MM.1S (cell line): ENCODE measurements at regions not wholly inside any gene's neighbourhood (a gene's known extent, or its start where the extent isn't known, plus 50 kb on each side); places are given as distances from the start of the nearest gene placed in this dataset.

Experiments used
- DNase-seq: peaks from one replicate; pipeline ENCODE4 v3.0.0-alpha.2; 2015
- H2AFZ ChIP-seq: fragments of 300-600 bp; sonication (generic); 2 replicates; pipeline ENCODE4 v1.6.0; 2016; ENCODE audit warnings: antibody characterized with exemption, low read length
- H3F3A ChIP-seq: fragments of 300-600 bp; sonication (generic); 2 replicates; pipeline ENCODE4 v1.6.1; 2016; ENCODE audit warnings: mild to moderate bottlenecking, antibody characterized with exemption, low read length, moderate library complexity, mixed read lengths; ENCODE audit not compliant: insufficient read depth
- H3K27ac ChIP-seq: fragments of 300-600 bp; sonication (generic); 2 replicates; pipeline ENCODE4 v1.5.1; 2016; ENCODE audit warnings: mild to moderate bottlenecking, low read length
- H3K27me3 ChIP-seq: fragments of 300-600 bp; sonication (generic); replicated peaks from 2 replicates; pipeline ENCODE4 v1.6.0; 2016; ENCODE audit warnings: low read length; ENCODE audit not compliant: insufficient read depth
- H3K36me3 ChIP-seq: fragments of 300-600 bp; sonication (generic); replicated peaks from 2 replicates; pipeline ENCODE4 v1.6.1; 2016; ENCODE audit warnings: mild to moderate bottlenecking, low read length, mixed read lengths; ENCODE audit not compliant: insufficient read depth
- H3K4me1 ChIP-seq: fragments of 300-600 bp; sonication (generic); 2 replicates; pipeline ENCODE4 v1.6.1; 2016; ENCODE audit warnings: low read length, mixed read lengths
- H3K4me2 ChIP-seq: fragments of 300-600 bp; sonication (generic); 2 replicates; pipeline ENCODE4 v1.6.0; 2016; ENCODE audit warnings: low read depth, low read length
- H3K4me3 ChIP-seq: fragments of 300-600 bp; sonication (generic); 2 replicates; pipeline ENCODE4 v1.5.1; 2016; ENCODE audit warnings: low read length, mixed read lengths
- H3K79me2 ChIP-seq: fragments of 300-600 bp; sonication (generic); 2 replicates; pipeline ENCODE4 v1.6.1; 2016; ENCODE audit warnings: mixed run types, low read length, mixed read lengths
- H3K9ac ChIP-seq: fragments of 300-600 bp; sonication (generic); 2 replicates; pipeline ENCODE4 v1.6.1; 2016; ENCODE audit warnings: low read length, mixed read lengths
- H3K9me2 ChIP-seq: fragments of 300-600 bp; sonication (generic); replicated peaks from 2 replicates; pipeline ENCODE4 v1.6.1; 2016; ENCODE audit warnings: mild to moderate bottlenecking, low read length, mixed read lengths; ENCODE audit not compliant: insufficient read depth
- H3K9me3 ChIP-seq: fragments of 300-600 bp; sonication (generic); replicated peaks from 2 replicates; pipeline ENCODE4 v1.6.1; 2016; ENCODE audit warnings: mild to moderate bottlenecking, low read length, mixed read lengths; ENCODE audit not compliant: insufficient read depth
- H4K20me1 ChIP-seq: fragments of 300-600 bp; sonication (generic); 2 replicates; pipeline ENCODE4 v1.6.1; 2016; ENCODE audit warnings: mild to moderate bottlenecking, low read length, moderate library complexity, mixed read lengths; ENCODE audit not compliant: insufficient read depth
- CTCF ChIP-seq: fragments of 300-600 bp; sonication (generic); IDR thresholded peaks from 2 replicates; pipeline ENCODE4 v1.5.1; 2016; ENCODE audit warnings: antibody characterized with exemption, low read length, mixed read lengths
- EZH2 ChIP-seq: fragments of 300-600 bp; sonication (generic); optimal IDR thresholded peaks from 2 replicates; pipeline ENCODE3; 2017; ENCODE audit warnings: low read depth, mild to moderate bottlenecking, antibody characterized with exemption, low read length, mixed read lengths
- EZH2phosphoT487 ChIP-seq: fragments of 300-600 bp; sonication (generic); IDR thresholded peaks from 2 replicates; pipeline ENCODE4 v1.6.1; 2018; ENCODE audit warnings: antibody characterized with exemption, low read length

GRCh38 chr3:84738086-84738485 lies 220.7 kb upstream of the CADM2 start:
- Histone ChIP-seq H4K20me1 (no peaks in the 10 kb centered on the region), H3K27me3 (no peaks in the 10 kb centered on the region), H3K27ac (no peak overlapping the region), H3K4me1 (0 out of 2 replicates have a peak, but pooled peaks cover 4% of the 10 kb centered on the region), H3F3A (no peaks in the 10 kb centered on the region), H2AFZ (no peak overlapping the region), H3K4me2 (peak overlapping the region; percentile 15; the same call in 1 of the 2 replicates), H3K4me3 (no peak overlapping the region), H3K79me2 (no peaks in the 10 kb centered on the region), H3K9ac (no peak overlapping the region), H3K9me3 (no peaks in the 10 kb centered on the region), H3K36me3 (no peaks in the 10 kb centered on the region), H3K9me2 (no peaks in the 10 kb centered on the region)
- DNase-seq = no peak
- TF ChIP-seq CTCF (no peak), EZH2 (no peak), EZH2phosphoT487 (no peak)

- TF ChIP-seq CTCF (no peak), EZH2phosphoT487 (no peak), EZH2 (no peak)
- no peaks in the 10 kb centered on the region for H3K9me3 ChIP-seq
- H3K9ac ChIP-seq = no peak overlapping the region
- H3K4me3 ChIP-seq = no peak overlapping the region
- H3K27ac ChIP-seq = no peak overlapping the region
- no peak overlapping the region for H3K4me2 ChIP-seq
- no peaks in the 10 kb centered on the region for H4K20me1 ChIP-seq
- H3K36me3 ChIP-seq = no peaks in the 10 kb centered on the region
- H3K4me1 ChIP-seq = 0 out of 2 replicates have a peak, but pooled peaks cover 4% of the 10 kb centered on the region
- no peaks in the 10 kb centered on the region for H3K79me2 ChIP-seq
- DNase-seq = no peak
- H3K27me3 ChIP-seq = no peaks in the 10 kb centered on the region
- H2AFZ ChIP-seq = no peak overlapping the region
- H3F3A ChIP-seq = no peaks in the 10 kb centered on the region
- no peaks in the 10 kb centered on the region for H3K9me2 ChIP-seq
These were observed 215.8 kb upstream of the CADM2 start for GRCh38 chr3:84742915-84743425.

- TF ChIP-seq EZH2phosphoT487 (no peak), CTCF (no peak), EZH2 (no peak)
- Histone ChIP-seq H3K27ac (no peak overlapping the region), H3K9ac (no peak overlapping the region), H3K9me3 (no peaks in the 10 kb centered on the region), H3K36me3 (no peaks in the 10 kb centered on the region), H3K4me2 (no peak overlapping the region), H3K27me3 (no peaks in the 10 kb centered on the region), H3F3A (no peaks in the 10 kb centered on the region), H2AFZ (no peak overlapping the region), H3K9me2 (no peaks in the 10 kb centered on the region), H4K20me1 (no peaks in the 10 kb centered on the region), H3K4me1 (no peaks in the 10 kb centered on the region), H3K79me2 (no peaks in the 10 kb centered on the region), H3K4me3 (no peak overlapping the region)
- no peak for DNase-seq
These were observed 214.7 kb upstream of the CADM2 start for GRCh38 chr3:84744130-84744529.
